ENCODE measurements at regions not wholly inside any gene's neighbourhood (a gene's known extent, or its start where the extent isn't known, plus 50 kb on each side); places are given as distances from the start of the nearest gene placed in this dataset.

- Mint-ChIP-seq H3K27ac (no peak overlapping the region), H3K4me3 (no peak overlapping the region), H3K9me3 (peaks cover 4% of the 10 kb centered on the region), H3K27me3 (peaks cover 4% of the 10 kb centered on the region), H3K4me1 (ENCODE audit: unreplicated experiment) (no peaks in the 10 kb centered on the region), H3K36me3 (no peaks in the 10 kb centered on the region)
- TF ChIP-seq CTCF (conservative IDR thresholded peaks at IDR 0.05): no peak
- no peak for DNase-seq (ENCODE audit: extremely low spot score, unreplicated experiment)
These were observed 57.6 kb downstream of the TENT5A start for GRCh38 chr6:81694855-81695254.

- no peak overlapping the region for H3K27ac Mint-ChIP-seq
- no peak overlapping the region for H3K4me3 Mint-ChIP-seq
- H3K36me3 Mint-ChIP-seq: no peaks in the 10 kb centered on the region
- peaks cover 4% of the 10 kb centered on the region for H3K9me3 Mint-ChIP-seq
- H3K27me3 Mint-ChIP-seq: peaks cover 4% of the 10 kb centered on the region
- no peak for DNase-seq (ENCODE audit: extremely low spot score, unreplicated experiment)
- TF ChIP-seq CTCF (conservative IDR thresholded peaks at IDR 0.05): no peak
- H3K4me1 Mint-ChIP-seq (ENCODE audit: unreplicated experiment): no peaks in the 10 kb centered on the region
These were observed 58.3 kb downstream of the TENT5A start for GRCh38 chr6:81694207-81694606.

- no peak for DNase-seq (ENCODE audit: extremely low spot score, unreplicated experiment)
- Mint-ChIP-seq H3K9me3 (peaks cover 4% of the 10 kb centered on the region), H3K27me3 (peaks cover 4% of the 10 kb centered on the region), H3K27ac (no peak overlapping the region), H3K4me3 (no peak overlapping the region), H3K36me3 (no peaks in the 10 kb centered on the region), H3K4me1 (ENCODE audit: unreplicated experiment) (no peaks in the 10 kb centered on the region)
- no peak for TF ChIP-seq CTCF (conservative IDR thresholded peaks at IDR 0.05)
These were observed 59.2 kb downstream of the TENT5A start for GRCh38 chr6:81693266-81693665.

GRCh38 chr6:81690073-81690472, 62.4 kb downstream of the TENT5A start:
- no peak for TF ChIP-seq CTCF (conservative IDR thresholded peaks at IDR 0.05)
- Mint-ChIP-seq H3K9me3 (no peaks in the 10 kb centered on the region), H3K27me3 (peaks cover 8% of the 10 kb centered on the region), H3K27ac (no peak overlapping the region), H3K36me3 (no peaks in the 10 kb centered on the region), H3K4me1 (ENCODE audit: unreplicated experiment) (no peaks in the 10 kb centered on the region), H3K4me3 (no peak overlapping the region)
- no peak for DNase-seq (ENCODE audit: extremely low spot score, unreplicated experiment)

GRCh38 chr6:81689580-81689979, 62.9 kb downstream of the TENT5A start:
- H3K27ac Mint-ChIP-seq: no peak overlapping the region
- peaks cover 8% of the 10 kb centered on the region for H3K27me3 Mint-ChIP-seq
- no peak for TF ChIP-seq CTCF (conservative IDR thresholded peaks at IDR 0.05)
- no peak overlapping the region for H3K4me3 Mint-ChIP-seq
- DNase-seq (ENCODE audit: extremely low spot score, unreplicated experiment): no peak
- H3K9me3 Mint-ChIP-seq: no peaks in the 10 kb centered on the region
- H3K36me3 Mint-ChIP-seq: no peaks in the 10 kb centered on the region
- no peaks in the 10 kb centered on the region for H3K4me1 Mint-ChIP-seq (ENCODE audit: unreplicated experiment)

GRCh38 chr6:81683912-81684311, 68.6 kb downstream of the TENT5A start:
- DNase-seq (ENCODE audit: extremely low spot score, unreplicated experiment): no peak
- TF ChIP-seq CTCF (conservative IDR thresholded peaks at IDR 0.05): no peak
- Mint-ChIP-seq H3K9me3 (no peaks in the 10 kb centered on the region), H3K4me3 (no peak overlapping the region), H3K27ac (no peak overlapping the region), H3K36me3 (no peaks in the 10 kb centered on the region), H3K27me3 (peaks cover 7% of the 10 kb centered on the region), H3K4me1 (ENCODE audit: unreplicated experiment) (no peaks in the 10 kb centered on the region)
